NCI-H1417 treated with DMSO at 0.1 percent for 48 hours (cell line): ENCODE measurements at regions not wholly inside any gene's neighbourhood (a gene's known extent, or its start where the extent isn't known, plus 50 kb on each side); places are given as distances from the start of the nearest gene placed in this dataset.

Source experiments
- DNase-seq: peaks from one replicate; lab custom pipeline; 2025; lab: John Stamatoyannopoulos, UW

- DNase-seq = no peak
Measured at GRCh38 chr6:40973304-40973703, 65.7 kb downstream of the UNC5CL start.

GRCh38 chr6:40972814-40973213 lies 66.2 kb downstream of the UNC5CL start:
- DNase-seq = no peak

- DNase-seq = no peak
Measured at GRCh38 chr6:40972190-40972589, 66.8 kb downstream of the UNC5CL start.

GRCh38 chr6:40968620-40969164 lies 70.3 kb downstream of the UNC5CL start:
- DNase-seq = no peak

- DNase-seq = no peak
Measured at GRCh38 chr6:40966860-40967259, 72.2 kb downstream of the UNC5CL start.

- no peak for DNase-seq
Measured at GRCh38 chr6:40965046-40965445, 74.0 kb downstream of the UNC5CL start.

GRCh38 chr6:40963019-40963418 lies 76.0 kb downstream of the UNC5CL start:
- no peak for DNase-seq

- no peak for DNase-seq
Measured at GRCh38 chr6:40962241-40962640, 76.8 kb downstream of the UNC5CL start.

- no peak for DNase-seq
Measured at GRCh38 chr6:40961831-40962230, 77.2 kb downstream of the UNC5CL start.

- DNase-seq = no peak
Measured at GRCh38 chr6:40960742-40961430, 78.1 kb downstream of the UNC5CL start.

GRCh38 chr6:40959781-40960327 lies 79.2 kb downstream of the UNC5CL start:
- no peak for DNase-seq

GRCh38 chr6:40958738-40959137 lies 80.3 kb downstream of the UNC5CL start:
- no peak for DNase-seq

GRCh38 chr6:40957616-40958492 lies 81.2 kb downstream of the UNC5CL start:
- DNase-seq = no peak

GRCh38 chr6:40956936-40957335 lies 82.1 kb downstream of the UNC5CL start:
- DNase-seq = no peak

GRCh38 chr6:40955178-40955545 lies 83.9 kb downstream of the UNC5CL start:
- no peak for DNase-seq

- no peak for DNase-seq
Measured at GRCh38 chr6:40954446-40955177, 84.4 kb downstream of the UNC5CL start.

- DNase-seq = no peak
Measured at GRCh38 chr6:40953486-40953885, 85.5 kb downstream of the UNC5CL start.

GRCh38 chr6:40950986-40951698 lies 87.9 kb downstream of the UNC5CL start:
- no peak for DNase-seq

GRCh38 chr6:40948570-40948969 lies 90.5 kb downstream of the UNC5CL start:
- DNase-seq = no peak

- DNase-seq = no peak
Measured at GRCh38 chr6:40947876-40948526, 91.0 kb downstream of the UNC5CL start.

GRCh38 chr6:40946738-40947301 lies 92.2 kb downstream of the UNC5CL start:
- no peak for DNase-seq
